BLaER1 treated with 17β-estradiol and CSF1 and Interleukin-3, amounts not matched to agents 10 nM and 100 nM (cell line): ENCODE measurements at regions not wholly inside any gene's neighbourhood (a gene's known extent, or its start where the extent isn't known, plus 50 kb on each side); places are given as distances from the start of the nearest gene placed in this dataset.

Source experiments
- H3K27ac ChIP-seq, 11 experiments: shearing (Covaris generic); formaldehyde crosslinking; 2 replicates each; pipeline ENCODE4 v1.8.1; 2022
- H3K27me3 ChIP-seq, 11 experiments: shearing (Covaris generic); formaldehyde crosslinking; 2 replicates each; pipeline ENCODE4 v1.8.1; 2022
- H3K36me3 ChIP-seq, 11 experiments: shearing (Covaris generic); formaldehyde crosslinking; 2 replicates each; pipeline ENCODE4 v1.8.1; 2022
- H3K4me1 ChIP-seq, 10 experiments: shearing (Covaris generic); formaldehyde crosslinking; 2 replicates each; pipeline ENCODE4 v1.8.1; 2022
- H3K4me2 ChIP-seq, 11 experiments: shearing (Covaris generic); formaldehyde crosslinking; 2 replicates each; pipeline ENCODE4 v1.8.1; 2022
- H3K4me3 ChIP-seq, 10 experiments: shearing (Covaris generic); formaldehyde crosslinking; 2 replicates each; pipeline ENCODE4 v1.8.1; 2022
- H3K9ac ChIP-seq, 11 experiments: shearing (Covaris generic); formaldehyde crosslinking; 2 replicates each; pipeline ENCODE4 v1.8.1; 2022
- H3K9me3 ChIP-seq, 11 experiments: shearing (Covaris generic); formaldehyde crosslinking; replicated peaks in 1 of 11; 2 replicates each; pipeline ENCODE4 v1.8.1; 2022
- H4K20me1 ChIP-seq, 11 experiments: shearing (Covaris generic); formaldehyde crosslinking; 2 replicates each; pipeline ENCODE4 v1.8.1; 2022
- Cebpa-rat ChIP-seq, 11 experiments: shearing (Covaris generic); IDR thresholded peaks; 2 replicates each; pipeline ENCODE4 v1.8.1; 2022

- no peaks in the 10 kb centered on the region for H3K27me3 ChIP-seq
- no peak overlapping the region for H3K4me2 ChIP-seq
- H3K36me3 ChIP-seq, result no peaks in the 10 kb centered on the region
- TF ChIP-seq Cebpa-rat (IDR thresholded peaks at IDR 0.05), result no peak
- H4K20me1 ChIP-seq, result no peaks in the 10 kb centered on the region
- H3K4me3 ChIP-seq, result no peak overlapping the region
- no peak overlapping the region for H3K9ac ChIP-seq
- H3K4me1 ChIP-seq, result peaks cover 0 to 9% (median 0%) of the 10 kb centered on the region in 10 experiments; a peak in 3 of 20 replicates
- H3K27ac ChIP-seq, result no peak overlapping the region
- H3K9me3 ChIP-seq, result no peaks in the 10 kb centered on the region
These were observed 528.7 kb upstream of the ZNF608 start for GRCh38 chr5:125274938-125275724.

GRCh38 chr5:125275725-125276090, 529.3 kb upstream of the ZNF608 start:
- H4K20me1 ChIP-seq, result no peaks in the 10 kb centered on the region
- H3K9ac ChIP-seq, result no peak overlapping the region

GRCh38 chr5:125276096-125276495, 529.7 kb upstream of the ZNF608 start:
- H3K36me3 ChIP-seq, result no peaks in the 10 kb centered on the region
- TF ChIP-seq Cebpa-rat (IDR thresholded peaks at IDR 0.05), result no peak
- H3K4me2 ChIP-seq, result no peak overlapping the region
- H3K27me3 ChIP-seq, result no peaks in the 10 kb centered on the region
- H3K4me3 ChIP-seq, result no peak overlapping the region
- H3K9ac ChIP-seq, result no peak overlapping the region
- H3K9me3 ChIP-seq, result no peaks in the 10 kb centered on the region
- peaks cover 0 to 9% (median 0%) of the 10 kb centered on the region in 10 experiments; a peak in 3 of 20 replicates for H3K4me1 ChIP-seq
- H3K27ac ChIP-seq, result no peak overlapping the region
- H4K20me1 ChIP-seq, result no peaks in the 10 kb centered on the region

More at GRCh38 chr5:125275725-125276090, 529.3 kb upstream of the ZNF608 start:
- Histone ChIP-seq H3K4me2 (no peak overlapping the region), H3K4me1 (peaks cover 0 to 9% (median 0%) of the 10 kb centered on the region in 10 experiments; a peak in 3 of 20 replicates), H3K36me3 (no peaks in the 10 kb centered on the region), H3K4me3 (no peak overlapping the region), H3K9me3 (no peaks in the 10 kb centered on the region), H3K27me3 (no peaks in the 10 kb centered on the region), H3K27ac (no peak overlapping the region)
- TF ChIP-seq Cebpa-rat (IDR thresholded peaks at IDR 0.05), result no peak

- H3K27me3 ChIP-seq, result no peaks in the 10 kb centered on the region
- no peak overlapping the region for H3K4me2 ChIP-seq
- H3K4me1 ChIP-seq, result peaks cover 0 to 9% (median 0%) of the 10 kb centered on the region in 10 experiments; a peak in 3 of 20 replicates
- H3K9me3 ChIP-seq, result no peaks in the 10 kb centered on the region
- H3K27ac ChIP-seq, result no peak overlapping the region
- no peaks in the 10 kb centered on the region for H3K36me3 ChIP-seq
- no peaks in the 10 kb centered on the region for H4K20me1 ChIP-seq
- H3K9ac ChIP-seq, result no peak overlapping the region
- no peak for TF ChIP-seq Cebpa-rat (IDR thresholded peaks at IDR 0.05)
- H3K4me3 ChIP-seq, result no peak overlapping the region
These were observed 531.2 kb upstream of the ZNF608 start for GRCh38 chr5:125277494-125278154.

- Histone ChIP-seq H3K4me1 (peaks cover 0 to 9% (median 0%) of the 10 kb centered on the region in 10 experiments; a peak in 3 of 20 replicates), H3K9ac (no peak overlapping the region), H3K4me2 (no peak overlapping the region), H3K27ac (no peak overlapping the region), H4K20me1 (no peaks in the 10 kb centered on the region), H3K36me3 (no peaks in the 10 kb centered on the region), H3K9me3 (no peaks in the 10 kb centered on the region), H3K4me3 (no peak overlapping the region), H3K27me3 (no peaks in the 10 kb centered on the region)
- TF ChIP-seq Cebpa-rat (IDR thresholded peaks at IDR 0.05), result no peak
These were observed 532.3 kb upstream of the ZNF608 start for GRCh38 chr5:125278711-125279110.

- H3K4me3 ChIP-seq, result no peak overlapping the region
- no peak for TF ChIP-seq Cebpa-rat (IDR thresholded peaks at IDR 0.05)
- H4K20me1 ChIP-seq, result no peaks in the 10 kb centered on the region
- no peak overlapping the region for H3K4me2 ChIP-seq
- no peaks in the 10 kb centered on the region for H3K4me1 ChIP-seq
- H3K27me3 ChIP-seq, result no peaks in the 10 kb centered on the region
- no peak overlapping the region for H3K27ac ChIP-seq
- H3K36me3 ChIP-seq, result no peaks in the 10 kb centered on the region
- H3K9me3 ChIP-seq, result no peaks in the 10 kb centered on the region
- no peak overlapping the region for H3K9ac ChIP-seq
These were observed 535.2 kb upstream of the ZNF608 start for GRCh38 chr5:125281667-125282066.

- Histone ChIP-seq H3K27me3 (no peaks in the 10 kb centered on the region), H3K4me1 (no peaks in the 10 kb centered on the region), H4K20me1 (no peaks in the 10 kb centered on the region), H3K9ac (no peak overlapping the region), H3K9me3 (no peaks in the 10 kb centered on the region), H3K27ac (no peak overlapping the region), H3K36me3 (no peaks in the 10 kb centered on the region), H3K4me2 (no peak overlapping the region), H3K4me3 (no peak overlapping the region)
- TF ChIP-seq Cebpa-rat (IDR thresholded peaks at IDR 0.05), result no peak
These were observed 536.9 kb upstream of the ZNF608 start for GRCh38 chr5:125283372-125283771.

GRCh38 chr5:125286271-125286670, 539.8 kb upstream of the ZNF608 start:
- TF ChIP-seq Cebpa-rat (IDR thresholded peaks at IDR 0.05), result no peak
- H3K4me3 ChIP-seq, result no peak overlapping the region
- no peak overlapping the region for H3K27ac ChIP-seq
- no peaks in the 10 kb centered on the region for H3K27me3 ChIP-seq
- H3K4me2 ChIP-seq, result no peak overlapping the region
- no peak overlapping the region for H3K9ac ChIP-seq
- no peaks in the 10 kb centered on the region for H4K20me1 ChIP-seq
- H3K36me3 ChIP-seq, result no peaks in the 10 kb centered on the region
- H3K9me3 ChIP-seq, result no peaks in the 10 kb centered on the region
- H3K4me1 ChIP-seq, result no peaks in the 10 kb centered on the region

- Histone ChIP-seq H3K4me1 (no peaks in the 10 kb centered on the region), H3K9ac (no peak overlapping the region), H3K36me3 (no peaks in the 10 kb centered on the region), H3K9me3 (no peaks in the 10 kb centered on the region), H3K27me3 (no peaks in the 10 kb centered on the region), H3K4me3 (no peak overlapping the region), H3K27ac (no peak overlapping the region), H3K4me2 (no peak overlapping the region), H4K20me1 (no peaks in the 10 kb centered on the region)
- no peak for TF ChIP-seq Cebpa-rat (IDR thresholded peaks at IDR 0.05)
These were observed 543.2 kb upstream of the ZNF608 start for GRCh38 chr5:125289606-125290005.

GRCh38 chr5:125290935-125291334, 544.5 kb upstream of the ZNF608 start:
- Histone ChIP-seq H3K27ac (no peak overlapping the region), H3K4me2 (no peak overlapping the region), H3K9me3 (no peaks in the 10 kb centered on the region), H3K4me3 (no peak overlapping the region), H3K27me3 (no peaks in the 10 kb centered on the region), H3K9ac (no peak overlapping the region), H3K36me3 (no peaks in the 10 kb centered on the region), H4K20me1 (no peaks in the 10 kb centered on the region), H3K4me1 (no peaks in the 10 kb centered on the region)
- TF ChIP-seq Cebpa-rat (IDR thresholded peaks at IDR 0.05), result no peak
